ENCODE measurements at regions not wholly inside any gene's neighbourhood (a gene's known extent, or its start where the extent isn't known, plus 50 kb on each side); places are given as distances from the start of the nearest gene placed in this dataset.

- no peak overlapping the region for H3K27ac ChIP-seq
- H3K4me3 ChIP-seq: no peak overlapping the region
- H3K9me3 ChIP-seq: peaks cover 0 to 9% (median 0%) of the 10 kb centered on the region in 3 donors
- peak; percentile 36 for ATAC-seq
- no peaks in the 10 kb centered on the region for H3K36me3 ChIP-seq
- no peaks in the 10 kb centered on the region for H3K4me1 ChIP-seq
- no peaks in the 10 kb centered on the region for H3K27me3 ChIP-seq
- TF ChIP-seq EP300 (IDR thresholded peaks at IDR 0.05) (no peak), CTCF (IDR thresholded peaks at IDR 0.05) (peak; percentile 30 to 69 (median 44))
- 42 to 63% methylated on average over 8 to 9 of the region's 24 CpGs for WGBS, 2 donors (ENCODE audit: low coverage in 1 of 2)
Measured at GRCh38 chr16:80466024-80466987, 74.5 kb upstream of the DYNLRB2 start.

- TF ChIP-seq CTCF (IDR thresholded peaks at IDR 0.05) (no peak), EP300 (IDR thresholded peaks at IDR 0.05) (no peak), POLR2AphosphoS5 (IDR thresholded peaks at IDR 0.05) (no peak), POLR2A (IDR thresholded peaks at IDR 0.05) (no peak)
- 86 to 88% methylated on average over 6 to 8 of the region's 8 CpGs for WGBS, 2 donors (ENCODE audit: low coverage in 1 of 2)
- no peak overlapping the region for H3K27ac ChIP-seq
Measured at GRCh38 chr16:80463751-80464495, 76.9 kb upstream of the DYNLRB2 start.

GRCh38 chr16:80463326-80463725 lies 77.5 kb upstream of the DYNLRB2 start:
- Histone ChIP-seq H3K27me3 (no peaks in the 10 kb centered on the region), H3K36me3 (no peaks in the 10 kb centered on the region), H3K9me3 (no peaks in the 10 kb centered on the region), H3K4me3 (no peak overlapping the region), H3K4me1 (no peaks in the 10 kb centered on the region), H3K27ac (no peak overlapping the region)
- WGBS, 2 donors (ENCODE audit: low coverage in 1 of 2): 40 to 73% methylated on average over 2 of the region's 2 CpGs
- no peak for ATAC-seq
- TF ChIP-seq POLR2A (IDR thresholded peaks at IDR 0.05): no peak
- no peak for TF ChIP-seq EP300 (IDR thresholded peaks at IDR 0.05)
- no peak for TF ChIP-seq POLR2AphosphoS5 (IDR thresholded peaks at IDR 0.05)
- no peak for TF ChIP-seq CTCF (IDR thresholded peaks at IDR 0.05)

More at GRCh38 chr16:80463751-80464495, 76.9 kb upstream of the DYNLRB2 start:
- H3K36me3 ChIP-seq: no peaks in the 10 kb centered on the region
- no peak for ATAC-seq
- no peaks in the 10 kb centered on the region for H3K9me3 ChIP-seq
- no peaks in the 10 kb centered on the region for H3K27me3 ChIP-seq
- H3K4me1 ChIP-seq: no peaks in the 10 kb centered on the region
- H3K4me3 ChIP-seq: no peak overlapping the region

GRCh38 chr16:80462917-80463316 lies 77.9 kb upstream of the DYNLRB2 start:
- TF ChIP-seq CTCF (IDR thresholded peaks at IDR 0.05) (no peak), POLR2A (IDR thresholded peaks at IDR 0.05) (no peak), EP300 (IDR thresholded peaks at IDR 0.05) (no peak), POLR2AphosphoS5 (IDR thresholded peaks at IDR 0.05) (no peak)
- Histone ChIP-seq H3K27me3 (no peaks in the 10 kb centered on the region), H3K4me1 (no peaks in the 10 kb centered on the region), H3K27ac (no peak overlapping the region), H3K4me3 (no peak overlapping the region), H3K36me3 (no peaks in the 10 kb centered on the region), H3K9me3 (no peaks in the 10 kb centered on the region)
- no peak for ATAC-seq
- WGBS, 2 donors (ENCODE audit: low coverage in 1 of 2): 77 to 84% methylated on average over 7 of the region's 7 CpGs
